B cell (primary cell): ENCODE measurements at regions not wholly inside any gene's neighbourhood (a gene's known extent, or its start where the extent isn't known, plus 50 kb on each side); places are given as distances from the start of the nearest gene placed in this dataset.

Experiments
- ATAC-seq: fragments of 200-7000 bp; cut with Tn5 transposase; one replicate; pipeline ENCODE4 v1.10.0; 2021; ENCODE audit warnings: low read depth, mild to moderate bottlenecking, moderate number of reproducible peaks, moderate library complexity
- CTCF ChIA-PET: fragments of 350-600 bp; sonication (Branson Sonifier 250); formaldehyde crosslinking; loops from one replicate; lab custom pipeline; 2021; ENCODE audit warnings: antibody characterized with exemption, inconsistent platforms; lab: Charles Lee
- POLR2A ChIA-PET: fragments of 350-600 bp; sonication (Branson Sonifier 250); formaldehyde crosslinking; loops from one replicate; lab custom pipeline; 2021; ENCODE audit warnings: antibody characterized with exemption; lab: Charles Lee
- DNase-seq: peaks from one replicate; pipeline ENCODE4 v3.0.0; 2013
- H2AFZ ChIP-seq: 2 replicates; pipeline ENCODE4 v1.6.1; 2012; ENCODE audit warnings: mild to moderate bottlenecking, low read depth, low read length; ENCODE audit not compliant: insufficient read depth, poor library complexity, severe bottlenecking
- H3K27ac ChIP-seq, 2 donors: 1 replicate in 1 of 2; 2 replicates in 1 of 2; pipeline ENCODE4 v1.5.1; 2012 to 2013; ENCODE audit warnings: low read length in 2 of 2, mild to moderate bottlenecking in 2 of 2, moderate library complexity in 1 of 2
- H3K27me3 ChIP-seq, 4 experiments: fragments of 200-600 bp in 1 of 4; sonication (generic) in 1 of 4; replicated peaks in 1 of 4; 1 replicate in 2 of 4; 2 replicates in 2 of 4; pipeline versions ENCODE4 v1.6.1 to v1.7.0; 2013 to 2016; ENCODE audit warnings: low read length in 3 of 4, mild to moderate bottlenecking in 2 of 4, mixed read lengths in 1 of 4, moderate library complexity in 1 of 4; ENCODE audit not compliant: insufficient read depth in 4 of 4, control insufficient read depth in 3 of 4; ENCODE audit errors: control extremely low read depth in 1 of 4
- H3K36me3 ChIP-seq, 2 experiments: replicated peaks in 1 of 2; 1 replicate in 1 of 2; 2 replicates in 1 of 2; pipeline versions ENCODE4 v1.6.1 to v1.7.1; 2013; ENCODE audit warnings: low read length in 1 of 2; ENCODE audit not compliant: insufficient read depth in 2 of 2, control insufficient read depth in 1 of 2; ENCODE audit errors: control extremely low read depth in 1 of 2, extremely low read depth in 1 of 2
- H3K4me1 ChIP-seq, 2 donors: fragments of 200-600 bp in 1 of 2; sonication (generic) in 1 of 2; 1 replicate in 1 of 2; 2 replicates in 1 of 2; pipeline versions ENCODE4 v1.5.1 to v1.6.1; 2013 to 2017; ENCODE audit warnings: low read length in 2 of 2; ENCODE audit not compliant: control insufficient read depth in 2 of 2, insufficient read depth in 2 of 2
- H3K4me2 ChIP-seq: replicated peaks from 2 replicates; pipeline ENCODE3; 2012; ENCODE audit warnings: mild to moderate bottlenecking, low read depth, low read length; ENCODE audit not compliant: poor library complexity, severe bottlenecking
- H3K4me3 ChIP-seq, 5 experiments: fragments of 200-600 bp in 1 of 5; sonication (generic) in 1 of 5; 1 replicate in 3 of 5; 2 replicates in 2 of 5; pipeline versions ENCODE4 v1.5.1 to v1.7.0; 2011 to 2016; ENCODE audit warnings: low read length in 4 of 5, mild to moderate bottlenecking in 4 of 5, low read depth in 2 of 5, control low read depth in 1 of 5, moderate library complexity in 1 of 5; ENCODE audit not compliant: insufficient read depth in 1 of 5; ENCODE audit errors: control extremely low read depth in 1 of 5, extremely low read depth in 1 of 5
- H3K79me2 ChIP-seq: fragments of 200-600 bp; sonication (generic); one replicate; pipeline ENCODE4 v1.6.0; 2016; ENCODE audit warnings: low read length; ENCODE audit not compliant: control insufficient read depth, insufficient read depth
- H3K9ac ChIP-seq: fragments of 200-600 bp; sonication (generic); 2 replicates; pipeline ENCODE4 v1.6.1; 2017; ENCODE audit warnings: mild to moderate bottlenecking, low read length, moderate library complexity
- H3K9me3 ChIP-seq, 3 donors: one replicate each; pipeline versions ENCODE4 v1.6.1 to v1.7.1; 2013; ENCODE audit warnings: low read length in 2 of 3; ENCODE audit not compliant: control insufficient read depth in 2 of 3, insufficient read depth in 1 of 3; ENCODE audit errors: control extremely low read depth in 1 of 3
- H4K20me1 ChIP-seq: 2 replicates; pipeline ENCODE4 v1.6.0; 2012; ENCODE audit warnings: mild to moderate bottlenecking, low read length; ENCODE audit not compliant: insufficient read depth, control insufficient read depth, poor library complexity, severe bottlenecking
- H3K27ac Mint-ChIP-seq: one replicate; pipeline ENCODE4 v1.8.0; 2021; ENCODE audit warnings: mixed read lengths
- H3K27me3 Mint-ChIP-seq: one replicate; pipeline ENCODE4 v1.8.0; 2021; ENCODE audit warnings: mixed read lengths
- H3K4me1 Mint-ChIP-seq: one replicate; pipeline ENCODE4 v1.8.0; 2021; ENCODE audit warnings: mixed read lengths
- H3K4me3 Mint-ChIP-seq: one replicate; pipeline ENCODE4 v1.8.0; 2021; ENCODE audit warnings: mixed read lengths
- H3K9me3 Mint-ChIP-seq: one replicate; pipeline ENCODE4 v1.8.0; 2022; ENCODE audit warnings: mixed read lengths; ENCODE audit not compliant: insufficient read depth
- CTCF ChIP-seq: fragments of 200-600 bp; IDR thresholded peaks from one replicate; pipeline ENCODE4 v1.8.0; 2022; ENCODE audit warnings: antibody characterized with exemption, mild to moderate bottlenecking
- EZH2 ChIP-seq: IDR thresholded peaks from 2 replicates; pipeline ENCODE4 v1.6.1; 2012; ENCODE audit warnings: borderline replicate concordance, low read depth, mild to moderate bottlenecking, moderate library complexity, low read length; ENCODE audit not compliant: insufficient read depth, poor library complexity, severe bottlenecking
- WGBS: methylation state at CpG from one replicate; pipeline ENCODE4 v1.1.5; 2013; ENCODE audit warnings: missing lambda C conversion rate; ENCODE audit not compliant: insufficient coverage; 5-methylcytosine and 5-hydroxymethylcytosine counted together
- intact Hi-C: fragments of 100-400 bp; cut with micrococcal nuclease; formaldehyde crosslinking; loops from one replicate; pipeline ENCODE4 v1.10.0; 2022

GRCh38 chr17:77499699-77500435 is 359.1 kb downstream of the SEC14L1 start:
- Histone ChIP-seq H4K20me1 (peaks cover 39% of the 10 kb centered on the region), H3K36me3 (peaks cover 2 to 56% of the 10 kb centered on the region in 2 experiments), H3K27me3 (no peaks in the 10 kb centered on the region), H3K9me3 (no peaks in the 10 kb centered on the region), H2AFZ (no peak overlapping the region), H3K27ac (no peak overlapping the region), H3K79me2 (peaks cover 18% of the 10 kb centered on the region), H3K4me2 (no peak overlapping the region), H3K4me3 (no peak overlapping the region), H3K9ac (no peak overlapping the region), H3K4me1 (peaks cover 5 to 6% of the 10 kb centered on the region in 2 donors)
- intact Hi-C loops, result no loop called here
- POLR2A ChIA-PET, result interaction anchor here (0.7 kb wide), 1 partner anchor 245 kb away, joined by 4 read pairs; no protein-coding TSS in a partner anchor
- Mint-ChIP-seq H3K27ac (peak overlapping the region; percentile 34), H3K4me1 (peaks cover 5% of the 10 kb centered on the region), H3K27me3 (no peaks in the 10 kb centered on the region), H3K4me3 (no peak overlapping the region), H3K9me3 (no peaks in the 10 kb centered on the region)
- DNase-seq (no peak), ATAC-seq (no peak)
- 95% methylated on average over 11 of the region's 14 CpGs for WGBS
- CTCF ChIA-PET, result no interaction called here
- TF ChIP-seq CTCF (no peak), EZH2 (no peak)

GRCh38 chr17:77501101-77501566 is 360.4 kb downstream of the SEC14L1 start:
- DNase-seq (peak; percentile 42), ATAC-seq (no peak)
- no peaks in the 10 kb centered on the region for H3K4me1 ChIP-seq
- peaks cover 31% of the 10 kb centered on the region for H4K20me1 ChIP-seq
- TF ChIP-seq EZH2 (no peak), CTCF (peak; percentile 53)
- Mint-ChIP-seq H3K4me1 (no peaks in the 10 kb centered on the region), H3K27me3 (no peaks in the 10 kb centered on the region), H3K4me3 (no peak overlapping the region), H3K9me3 (no peaks in the 10 kb centered on the region), H3K27ac (no peak overlapping the region)
- no peak overlapping the region for H3K4me3 ChIP-seq
- POLR2A ChIA-PET, result interaction anchor here (0.7 kb wide), 1 partner anchor 26 kb away, joined by 4 read pairs; no protein-coding TSS in a partner anchor
- WGBS, result 94% methylated on average over 7 of the region's 12 CpGs
- H3K36me3 ChIP-seq, result peaks cover 2 to 43% of the 10 kb centered on the region in 2 experiments
- no peak overlapping the region for H2AFZ ChIP-seq
- peaks cover 11% of the 10 kb centered on the region for H3K79me2 ChIP-seq
- H3K27ac ChIP-seq, result no peak overlapping the region
- H3K4me2 ChIP-seq, result no peak overlapping the region
- no peak overlapping the region for H3K9ac ChIP-seq
- H3K9me3 ChIP-seq, result no peaks in the 10 kb centered on the region
- CTCF ChIA-PET, result interaction anchor here (0.9 to 1.4 kb wide), 4 partner anchors 56 to 417 kb away, joined by 3 to 4 read pairs (median 4); no protein-coding TSS in a partner anchor
- H3K27me3 ChIP-seq, result no peaks in the 10 kb centered on the region
- intact Hi-C loops, result no loop called here
